ENCODE measurements at regions not wholly inside any gene's neighbourhood (a gene's known extent, or its start where the extent isn't known, plus 50 kb on each side); places are given as distances from the start of the nearest gene placed in this dataset.

DNA sequence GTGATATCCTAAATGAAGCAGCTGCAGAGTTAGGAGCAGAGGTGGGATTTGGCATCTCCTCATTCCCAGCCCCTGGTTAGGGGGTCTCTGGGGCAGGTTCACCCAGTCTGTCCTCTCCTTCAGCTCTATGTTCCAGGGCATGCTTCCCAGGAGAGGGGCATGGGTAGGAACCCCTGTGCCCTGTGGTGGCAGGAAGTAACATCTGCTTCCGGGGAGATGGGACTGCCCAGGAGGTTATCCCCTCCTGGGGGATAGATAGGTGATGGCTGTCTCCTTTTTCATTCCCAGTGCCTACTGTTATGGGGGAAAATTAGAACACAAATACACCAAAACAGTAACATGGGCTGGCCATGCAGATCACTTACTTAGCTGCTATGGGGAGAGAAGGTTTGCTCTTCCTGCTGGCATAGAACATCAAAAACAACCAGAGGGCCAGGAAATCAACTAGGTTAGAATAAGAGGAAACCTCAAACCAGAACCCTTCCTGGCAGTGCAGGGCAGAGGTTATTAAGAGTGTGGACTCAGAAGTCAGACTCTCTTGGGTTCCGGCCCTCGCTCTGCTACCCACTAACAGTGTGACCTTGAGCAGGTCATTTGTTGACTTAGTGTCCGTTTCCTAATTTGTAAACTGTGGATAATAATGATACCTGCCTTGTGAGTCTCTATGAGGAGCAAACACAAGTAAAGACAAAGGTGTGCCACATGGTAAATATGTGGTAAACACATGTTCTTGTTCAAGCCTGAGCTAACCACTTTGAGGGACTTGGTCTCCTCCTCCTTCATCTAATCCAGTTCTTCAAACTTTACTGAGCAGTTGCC lies 157.8 kb upstream of the JUN start:
- TF ChIP-seq POLR2A (IDR thresholded peaks at IDR 0.05; ENCODE audit: extremely low read depth, insufficient read length) = no peak
- TF ChIP-seq, protein P1, sequence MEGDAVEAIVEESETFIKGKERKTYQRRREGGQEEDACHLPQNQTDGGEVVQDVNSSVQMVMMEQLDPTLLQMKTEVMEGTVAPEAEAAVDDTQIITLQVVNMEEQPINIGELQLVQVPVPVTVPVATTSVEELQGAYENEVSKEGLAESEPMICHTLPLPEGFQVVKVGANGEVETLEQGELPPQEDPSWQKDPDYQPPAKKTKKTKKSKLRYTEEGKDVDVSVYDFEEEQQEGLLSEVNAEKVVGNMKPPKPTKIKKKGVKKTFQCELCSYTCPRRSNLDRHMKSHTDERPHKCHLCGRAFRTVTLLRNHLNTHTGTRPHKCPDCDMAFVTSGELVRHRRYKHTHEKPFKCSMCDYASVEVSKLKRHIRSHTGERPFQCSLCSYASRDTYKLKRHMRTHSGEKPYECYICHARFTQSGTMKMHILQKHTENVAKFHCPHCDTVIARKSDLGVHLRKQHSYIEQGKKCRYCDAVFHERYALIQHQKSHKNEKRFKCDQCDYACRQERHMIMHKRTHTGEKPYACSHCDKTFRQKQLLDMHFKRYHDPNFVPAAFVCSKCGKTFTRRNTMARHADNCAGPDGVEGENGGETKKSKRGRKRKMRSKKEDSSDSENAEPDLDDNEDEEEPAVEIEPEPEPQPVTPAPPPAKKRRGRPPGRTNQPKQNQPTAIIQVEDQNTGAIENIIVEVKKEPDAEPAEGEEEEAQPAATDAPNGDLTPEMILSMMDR (IDR thresholded peaks at IDR 0.05; ENCODE audit: low read depth, low read length) = no peak
- TF ChIP-seq, protein P2, sequence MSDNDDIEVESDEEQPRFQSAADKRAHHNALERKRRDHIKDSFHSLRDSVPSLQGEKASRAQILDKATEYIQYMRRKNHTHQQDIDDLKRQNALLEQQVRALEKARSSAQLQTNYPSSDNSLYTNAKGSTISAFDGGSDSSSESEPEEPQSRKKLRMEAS (IDR thresholded peaks at IDR 0.05; ENCODE audit: low read depth, low read length) = no peak

All from NB4 (cell line).